Endothelial cell of umbilical vein (primary cell): ENCODE measurements at regions not wholly inside any gene's neighbourhood (a gene's known extent, or its start where the extent isn't known, plus 50 kb on each side); places are given as distances from the start of the nearest gene placed in this dataset.

Experiments
- BruUV-seq: library from RNA; stranded (reverse); fragments of 400-500 nt; replicated peaks from 2 replicates; lab custom pipeline; 2021; lab: Mats Ljungman, UMichigan
- CTCF ChIA-PET: fragments of 300-600, 350-600 bp; sonication (Branson Sonifier 250); formaldehyde crosslinking; loops from one replicate; lab custom pipeline; 2021; ENCODE audit warnings: antibody characterized with exemption, inconsistent platforms; lab: Charles Lee
- POLR2A ChIA-PET: fragments of 300-600, 350-600 bp; sonication (Branson Sonifier 250); formaldehyde crosslinking; loops from one replicate; lab custom pipeline; 2021; ENCODE audit warnings: antibody characterized with exemption, inconsistent platforms; lab: Charles Lee
- DNase-seq: peaks from one replicate; pipeline ENCODE4 v3.0.0-alpha.2; 2011; ENCODE audit warnings: low read depth, low spot score
- FAIRE-seq: peaks from 2 replicates; lab custom pipeline; 2011; peaks lifted over from hg19 to GRCh38; lab: Jason Lieb, UNC
- H2AFZ ChIP-seq: 2 replicates; pipeline ENCODE4 v1.6.0; 2012; ENCODE audit warnings: low read depth, low read length, control low read depth, inconsistent platforms
- H3K27ac ChIP-seq: 2 replicates; pipeline ENCODE4 v1.5.1; 2011; ENCODE audit warnings: low read depth, mild to moderate bottlenecking, control low read depth, low read length, moderate library complexity; ENCODE audit not compliant: insufficient read depth
- H3K27me3 ChIP-seq, 2 experiments: 2 replicates each; pipeline versions ENCODE4 v1.6.0 to v1.6.1; 2011; ENCODE audit warnings: low read length in 2 of 2, mixed read lengths in 1 of 2; ENCODE audit not compliant: control insufficient read depth in 2 of 2, insufficient read depth in 2 of 2
- H3K36me3 ChIP-seq, 2 experiments: 2 replicates in 1 of 2; 3 replicates in 1 of 2; pipeline ENCODE4 v1.5.1; 2011; ENCODE audit warnings: low read length in 2 of 2, mild to moderate bottlenecking in 1 of 2, moderate library complexity in 1 of 2; ENCODE audit not compliant: control insufficient read depth in 2 of 2, insufficient read depth in 2 of 2; ENCODE audit errors: extremely low read depth in 1 of 2
- H3K4me1 ChIP-seq: 3 replicates; pipeline ENCODE4 v1.5.1; 2011; ENCODE audit warnings: mild to moderate bottlenecking, low read length; ENCODE audit not compliant: control insufficient read depth, insufficient read depth; ENCODE audit errors: extremely low read depth
- H3K4me2 ChIP-seq: 2 replicates; pipeline ENCODE4 v1.6.1; 2011; ENCODE audit warnings: low read length, control low read depth, mixed read lengths; ENCODE audit not compliant: insufficient read depth
- H3K4me3 ChIP-seq, 3 experiments: fragments of 200-600 bp in 1 of 3; sonication (generic), shearing (Covaris generic) in 1 of 3; replicated peaks in 1 of 3; 2 replicates each; pipeline ENCODE4 v1.5.1; 2011 to 2016; ENCODE audit warnings: control low read depth in 3 of 3, low read length in 3 of 3, mild to moderate bottlenecking in 2 of 3, inconsistent platforms in 1 of 3, low read depth in 1 of 3, moderate library complexity in 1 of 3; ENCODE audit not compliant: insufficient read depth in 1 of 3
- H3K79me2 ChIP-seq: 2 replicates; pipeline ENCODE4 v1.6.0; 2012; ENCODE audit warnings: low read length, inconsistent platforms; ENCODE audit not compliant: control insufficient read depth, insufficient read depth
- H3K9ac ChIP-seq: replicated peaks from 2 replicates; pipeline ENCODE3; 2011; ENCODE audit warnings: low read length, control low read depth; ENCODE audit not compliant: insufficient read depth; ENCODE audit errors: extremely low read depth
- H3K9me1 ChIP-seq: replicated peaks from 3 replicates; pipeline ENCODE4 v1.6.0; 2011; ENCODE audit warnings: mild to moderate bottlenecking, low read length; ENCODE audit not compliant: control insufficient read depth, insufficient read depth; ENCODE audit errors: extremely low read depth
- H3K9me3 ChIP-seq: replicated peaks from 2 replicates; pipeline ENCODE4 v1.5.1; 2012; ENCODE audit warnings: low read length, inconsistent platforms; ENCODE audit not compliant: control insufficient read depth, insufficient read depth
- H4K20me1 ChIP-seq: replicated peaks from 2 replicates; pipeline ENCODE3; 2011; ENCODE audit warnings: mild to moderate bottlenecking, low read length; ENCODE audit not compliant: control insufficient read depth, insufficient read depth; ENCODE audit errors: extremely low read depth
- CTCF ChIP-seq, 2 donors: IDR thresholded peaks; 1 replicate in 1 of 2; 2 replicates in 1 of 2; pipeline ENCODE4 v1.5.1; 2011; ENCODE audit warnings: low read length in 2 of 2, mild to moderate bottlenecking in 2 of 2, moderate library complexity in 2 of 2, control low read depth in 1 of 2, inconsistent platforms in 1 of 2, low read depth in 1 of 2; ENCODE audit not compliant: insufficient read depth in 1 of 2; ENCODE audit errors: extremely low read depth in 1 of 2
- EZH2 ChIP-seq: IDR thresholded peaks from 2 replicates; pipeline ENCODE4 v1.6.1; 2012; ENCODE audit warnings: borderline replicate concordance, low read depth, mild to moderate bottlenecking, moderate library complexity, low read length, inconsistent platforms; ENCODE audit not compliant: severe bottlenecking
- FOS ChIP-seq: IDR thresholded peaks from 2 replicates; pipeline ENCODE4 v1.6.1; 2011; ENCODE audit warnings: mild to moderate bottlenecking, low read length, moderate library complexity, borderline replicate concordance; ENCODE audit not compliant: insufficient read depth
- GATA2 ChIP-seq: IDR thresholded peaks from 2 replicates; pipeline ENCODE4 v1.7.0; 2011; ENCODE audit warnings: low read depth, mild to moderate bottlenecking, moderate library complexity, mixed read lengths, low read length; ENCODE audit not compliant: insufficient read length, insufficient read depth
- JUN ChIP-seq: IDR thresholded peaks from 2 replicates; pipeline ENCODE4 v1.6.1; 2011; ENCODE audit warnings: borderline replicate concordance, low read depth; ENCODE audit not compliant: insufficient read length, insufficient read depth
- MAX ChIP-seq: IDR thresholded peaks from 2 replicates; pipeline ENCODE4 v1.6.1; 2011; ENCODE audit not compliant: insufficient read depth, insufficient read length
- MYC ChIP-seq: IDR thresholded peaks from one replicate; pipeline ENCODE4 v1.6.1; 2011; ENCODE audit warnings: mild to moderate bottlenecking, low read depth, low read length
- POLR2A ChIP-seq: IDR thresholded peaks from 2 replicates; pipeline ENCODE4 v1.6.1; 2012; ENCODE audit warnings: low read depth, mild to moderate bottlenecking, control low read depth, low read length
- POLR2AphosphoS5 ChIP-seq: IDR thresholded peaks from 2 replicates; pipeline ENCODE4 v1.6.1; 2012; ENCODE audit warnings: low read depth, mild to moderate bottlenecking, control low read depth, low read length, moderate library complexity; ENCODE audit not compliant: insufficient read depth
- dilution Hi-C: fragments of 300-500 bp; cut with MboI; formaldehyde crosslinking; loops from one replicate; pipeline ENCODE4 v1.15.0; 2019; ENCODE audit warnings: low sequenced_read_pairs; ENCODE audit not compliant: extremely low pct_ligation_motif_present
- intact Hi-C: fragments of 100-400 bp; cut with micrococcal nuclease; formaldehyde crosslinking; loops from one replicate; pipeline ENCODE4 v1.10.0; 2022

GRCh38 chrX:63284659-63285058 is 66.5 kb downstream of the SPIN4 start:
- Histone ChIP-seq H3K9ac (no peak overlapping the region), H3K27ac (no peak overlapping the region), H4K20me1 (no peaks in the 10 kb centered on the region), H3K36me3 (no peaks in the 10 kb centered on the region), H3K27me3 (no peaks in the 10 kb centered on the region), H2AFZ (no peak overlapping the region), H3K4me1 (no peaks in the 10 kb centered on the region), H3K9me1 (no peaks in the 10 kb centered on the region), H3K79me2 (no peaks in the 10 kb centered on the region), H3K4me2 (no peak overlapping the region), H3K4me3 (no peak overlapping the region), H3K9me3 (no peaks in the 10 kb centered on the region)
- no peak for FAIRE-seq
- DNase-seq: no peak
- no peak for TF ChIP-seq MAX
- TF ChIP-seq MYC: no peak
- TF ChIP-seq JUN: no peak
- no peak for TF ChIP-seq FOS
- TF ChIP-seq EZH2: no peak
- TF ChIP-seq CTCF (IDR thresholded peaks at IDR 0.05; ENCODE audit: extremely low read depth in 1 of 2, insufficient read depth in 1 of 2, low read depth in 1 of 2, low read length in 2 of 2): no peak
- no peak for TF ChIP-seq GATA2
- no peak for TF ChIP-seq POLR2AphosphoS5
- no peak for TF ChIP-seq POLR2A
- ChIA-PET CTCF (no interaction called here), POLR2A (no interaction called here)
- no TSS peak for BruUV-seq
- dilution Hi-C loops (no loop called here), intact Hi-C loops (no loop called here)
